HepG2 (cell line): ENCODE measurements at regions not wholly inside any gene's neighbourhood (a gene's known extent, or its start where the extent isn't known, plus 50 kb on each side); places are given as distances from the start of the nearest gene placed in this dataset.

Experiments used
- ATAC-seq: fragments of 200-7000 bp; cut with Tn5 transposase; 3 replicates; pipeline ENCODE4 v1.9.1; 2020; ENCODE audit warnings: mild to moderate bottlenecking, moderate library complexity
- BruUV-seq: library from RNA; stranded (reverse); fragments of 400-500 nt; replicated peaks from 2 replicates; lab custom pipeline; 2021; lab: Mats Ljungman, UMichigan
- CTCF ChIA-PET: fragments of 300-600 bp; formaldehyde crosslinking; extraction: SDS; loops from one replicate; lab custom pipeline; 2021; ENCODE audit warnings: low total read pairs, inconsistent platforms, low intra/inter-chr PET ratio; lab: Yijun Ruan, JAX
- POLR2A ChIA-PET: fragments of 350-600 bp; sonication (Branson Sonifier 250); formaldehyde crosslinking; loops from one replicate; lab custom pipeline; 2020; ENCODE audit warnings: antibody characterized with exemption, inconsistent platforms; lab: Yijun Ruan, JAX
- DNase-seq: peaks from one replicate; pipeline ENCODE4 v3.0.0-alpha.2; 2015; ENCODE audit warnings: low spot score
- FAIRE-seq: peaks from 3 replicates; lab custom pipeline; 2011; peaks lifted over from hg19 to GRCh38; lab: Jason Lieb, UNC
- H2AFZ ChIP-seq: one replicate; pipeline ENCODE4 v1.6.1; 2011; ENCODE audit warnings: low read length, inconsistent platforms
- H3K27ac ChIP-seq: fragments of 300-600 bp; 3 replicates; pipeline ENCODE4 v1.8.0; 2011; ENCODE audit warnings: mixed run types, mild to moderate bottlenecking, mixed read lengths, low read length, inconsistent platforms; ENCODE audit not compliant: insufficient read depth; ENCODE audit errors: extremely low read length
- H3K27me3 ChIP-seq, 2 experiments: fragments of 200-600 bp in 1 of 2; 2 replicates in 1 of 2; 3 replicates in 1 of 2; pipeline versions ENCODE4 v1.6.0 to v1.8.0; 2011; ENCODE audit warnings: low read length in 2 of 2, mild to moderate bottlenecking in 2 of 2, moderate library complexity in 2 of 2, inconsistent platforms in 1 of 2; ENCODE audit not compliant: insufficient read depth in 2 of 2, control insufficient read depth in 1 of 2
- H3K36me3 ChIP-seq, 2 experiments: fragments of 200-600 bp in 1 of 2; replicated peaks in 1 of 2; 2 replicates in 1 of 2; 3 replicates in 1 of 2; pipeline versions ENCODE4 v1.5.1 to v1.8.0; 2011; ENCODE audit warnings: low read length in 2 of 2, inconsistent platforms in 1 of 2; ENCODE audit not compliant: insufficient read depth in 2 of 2, control insufficient read depth in 1 of 2
- H3K4me1 ChIP-seq: 2 replicates; pipeline ENCODE4 v1.5.1; 2012; ENCODE audit warnings: low read length, inconsistent platforms; ENCODE audit not compliant: insufficient read depth
- H3K4me2 ChIP-seq: 2 replicates; pipeline ENCODE4 v1.6.0; 2011; ENCODE audit warnings: low read depth, low read length, inconsistent platforms
- H3K4me3 ChIP-seq, 3 experiments: fragments of 200-600 bp in 1 of 3; sonication (generic), shearing (Covaris generic) in 1 of 3; replicated peaks in 1 of 3; 2 replicates each; pipeline ENCODE4 v1.5.1; 2011 to 2016; ENCODE audit warnings: low read length in 3 of 3, inconsistent platforms in 2 of 3, low read depth in 2 of 3, mild to moderate bottlenecking in 2 of 3, control low read depth in 1 of 3, mixed read lengths in 1 of 3; ENCODE audit not compliant: insufficient read depth in 1 of 3
- H3K79me2 ChIP-seq: one replicate; pipeline ENCODE4 v1.6.1; 2011; ENCODE audit warnings: low read length, inconsistent platforms; ENCODE audit not compliant: insufficient read depth
- H3K9ac ChIP-seq: 2 replicates; pipeline ENCODE4 v1.6.0; 2011; ENCODE audit warnings: mild to moderate bottlenecking, low read depth, low read length, inconsistent platforms; ENCODE audit not compliant: insufficient read depth
- H3K9me3 ChIP-seq: 2 replicates; pipeline ENCODE4 v1.5.1; 2012; ENCODE audit warnings: mild to moderate bottlenecking, low read length
- H4K20me1 ChIP-seq: 2 replicates; pipeline ENCODE4 v1.6.0; 2011; ENCODE audit warnings: inconsistent platforms, mild to moderate bottlenecking, low read length, moderate library complexity; ENCODE audit not compliant: insufficient read depth
- HDAC1 ChIP-seq: sonication (generic); formaldehyde crosslinking; IDR thresholded peaks from 2 replicates; pipeline ENCODE4 v1.5.1; 2020; ENCODE audit warnings: mild to moderate bottlenecking, missing genetic modification reagents
- SNRNP70 ChIP-seq: fragments of 200-400 bp; formaldehyde crosslinking; IDR thresholded peaks from 2 replicates; pipeline ENCODE4 v1.6.1; 2017; ENCODE audit warnings: mild to moderate bottlenecking, low read depth, low read length, moderate library complexity
- UBTF ChIP-seq: sonication (generic); formaldehyde crosslinking; IDR thresholded peaks from 2 replicates; pipeline ENCODE4 v1.4.0; 2020; ENCODE audit warnings: mild to moderate bottlenecking, missing genetic modification reagents
- ZNF773 ChIP-seq: sonication (generic); formaldehyde crosslinking; IDR thresholded peaks from 2 replicates; pipeline ENCODE4 v1.4.0; 2020; ENCODE audit warnings: missing genetic modification reagents, borderline replicate concordance
- WGBS: methylation state at CpG from one replicate; pipeline ENCODE4 v1.1.6; 2017; ENCODE audit warnings: low lambda C conversion rate; 5-methylcytosine and 5-hydroxymethylcytosine counted together
- in situ Hi-C: cut with HindIII; loops from 2 replicates; pipeline ENCODE4 v1.10.0; 2017; ENCODE audit warnings: low pct_unique_long_range_greater_than_20kb; ENCODE audit not compliant: extremely low pct_ligation_motif_present
- intact Hi-C: fragments of 100-400 bp; cut with micrococcal nuclease; formaldehyde crosslinking; loops from one replicate; pipeline ENCODE4 v1.10.0; 2022; ENCODE audit not compliant: unreplicated experiment
- TF ChIP-seq, protein P1 (sequence below): sonication (generic); formaldehyde crosslinking; IDR thresholded peaks from 2 replicates; pipeline ENCODE4 v1.5.1; 2020; ENCODE audit warnings: mild to moderate bottlenecking, missing genetic modification reagents

GRCh38 chr3:182135056-182135455, 423.3 kb downstream of the SOX2 start:
- Histone ChIP-seq H3K27me3 (no peaks in the 10 kb centered on the region), H2AFZ (no peak overlapping the region), H3K4me2 (no peak overlapping the region), H3K9me3 (no peaks in the 10 kb centered on the region), H3K4me3 (no peak overlapping the region), H3K4me1 (peaks cover 17% of the 10 kb centered on the region), H3K79me2 (no peaks in the 10 kb centered on the region), H4K20me1 (no peaks in the 10 kb centered on the region), H3K27ac (no peak overlapping the region), H3K9ac (no peak overlapping the region), H3K36me3 (no peaks in the 10 kb centered on the region)
- DNase-seq (no peak), FAIRE-seq (no peak), ATAC-seq (no peak)
- POLR2A ChIA-PET = no interaction called here
- no peak for TF ChIP-seq SNRNP70
- TF ChIP-seq, protein P1, sequence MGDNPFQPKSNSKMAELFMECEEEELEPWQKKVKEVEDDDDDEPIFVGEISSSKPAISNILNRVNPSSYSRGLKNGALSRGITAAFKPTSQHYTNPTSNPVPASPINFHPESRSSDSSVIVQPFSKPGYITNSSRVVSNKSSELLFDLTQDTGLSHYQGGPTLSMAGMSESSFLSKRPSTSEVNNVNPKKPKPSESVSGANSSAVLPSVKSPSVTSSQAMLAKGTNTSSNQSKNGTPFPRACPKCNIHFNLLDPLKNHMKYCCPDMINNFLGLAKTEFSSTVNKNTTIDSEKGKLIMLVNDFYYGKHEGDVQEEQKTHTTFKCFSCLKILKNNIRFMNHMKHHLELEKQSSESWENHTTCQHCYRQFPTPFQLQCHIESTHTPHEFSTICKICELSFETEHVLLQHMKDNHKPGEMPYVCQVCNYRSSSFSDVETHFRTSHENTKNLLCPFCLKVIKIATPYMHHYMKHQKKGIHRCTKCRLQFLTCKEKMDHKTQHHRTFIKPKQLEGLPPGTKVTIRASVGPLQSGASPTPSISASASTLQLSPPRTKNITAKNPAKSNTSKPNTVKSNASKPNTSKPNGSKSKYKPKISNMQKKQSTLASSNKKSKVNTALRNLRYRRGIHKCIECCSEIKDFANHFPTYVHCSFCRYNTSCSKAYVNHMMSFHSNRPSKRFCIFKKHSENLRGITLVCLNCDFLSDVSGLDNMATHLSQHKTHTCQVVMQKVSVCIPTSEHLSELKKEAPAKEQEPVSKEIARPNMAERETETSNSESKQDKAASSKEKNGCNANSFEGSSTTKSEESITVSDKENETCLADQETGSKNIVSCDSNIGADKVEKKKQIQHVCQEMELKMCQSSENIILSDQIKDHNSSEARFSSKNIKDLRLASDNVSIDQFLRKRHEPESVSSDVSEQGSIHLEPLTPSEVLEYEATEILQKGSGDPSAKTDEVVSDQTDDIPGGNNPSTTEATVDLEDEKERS (CRISPR knock-in tag) = no peak
- TF ChIP-seq HDAC1 (CRISPR knock-in tag) = no peak
- TF ChIP-seq UBTF (CRISPR knock-in tag) = no peak
- TF ChIP-seq ZNF773 (CRISPR knock-in tag) = no peak
- in situ Hi-C loops = no loop called here
- BruUV-seq = no TSS peak
- WGBS = 41% methylated on average over 2 of the region's 2 CpGs
- CTCF ChIA-PET = no interaction called here
- intact Hi-C loops = loop anchor here (5.0 kb wide), 1 partner anchor 107 kb away; no protein-coding TSS in a partner anchor
